Mesothelial cell of epicardium (in vitro differentiated cells): ENCODE measurements at regions not wholly inside any gene's neighbourhood (a gene's known extent, or its start where the extent isn't known, plus 50 kb on each side); places are given as distances from the start of the nearest gene placed in this dataset.

Experiments used
- DNase-seq, 2 experiments: peaks; one replicate each; pipeline ENCODE4 v3.0.0; 2021; ENCODE audit warnings: low spot score in 2 of 2; ENCODE audit not compliant: unreplicated experiment in 2 of 2
- H3K27ac Mint-ChIP-seq: 2 replicates; pipeline ENCODE4 v1.8.0; 2021; ENCODE audit warnings: mixed read lengths
- H3K27me3 Mint-ChIP-seq: 2 replicates; pipeline ENCODE4 v1.8.0; 2021; ENCODE audit warnings: low read depth, mixed read lengths
- H3K36me3 Mint-ChIP-seq: 2 replicates; pipeline ENCODE4 v1.8.0; 2021; ENCODE audit warnings: mixed read lengths
- H3K4me1 Mint-ChIP-seq: 2 replicates; pipeline ENCODE4 v1.8.0; 2021; ENCODE audit warnings: mixed read lengths
- H3K4me3 Mint-ChIP-seq: 2 replicates; pipeline ENCODE4 v1.8.0; 2021; ENCODE audit warnings: mild to moderate bottlenecking, moderate library complexity, mixed read lengths
- H3K9me3 Mint-ChIP-seq: 2 replicates; pipeline ENCODE4 v1.8.0; 2021; ENCODE audit warnings: mixed read lengths
- CTCF ChIP-seq: fragments of 200-600 bp; sonication (generic); IDR thresholded peaks from one replicate; pipeline ENCODE4 v1.5.0; 2021; ENCODE audit warnings: antibody characterized with exemption; ENCODE audit not compliant: unreplicated experiment

DNA sequence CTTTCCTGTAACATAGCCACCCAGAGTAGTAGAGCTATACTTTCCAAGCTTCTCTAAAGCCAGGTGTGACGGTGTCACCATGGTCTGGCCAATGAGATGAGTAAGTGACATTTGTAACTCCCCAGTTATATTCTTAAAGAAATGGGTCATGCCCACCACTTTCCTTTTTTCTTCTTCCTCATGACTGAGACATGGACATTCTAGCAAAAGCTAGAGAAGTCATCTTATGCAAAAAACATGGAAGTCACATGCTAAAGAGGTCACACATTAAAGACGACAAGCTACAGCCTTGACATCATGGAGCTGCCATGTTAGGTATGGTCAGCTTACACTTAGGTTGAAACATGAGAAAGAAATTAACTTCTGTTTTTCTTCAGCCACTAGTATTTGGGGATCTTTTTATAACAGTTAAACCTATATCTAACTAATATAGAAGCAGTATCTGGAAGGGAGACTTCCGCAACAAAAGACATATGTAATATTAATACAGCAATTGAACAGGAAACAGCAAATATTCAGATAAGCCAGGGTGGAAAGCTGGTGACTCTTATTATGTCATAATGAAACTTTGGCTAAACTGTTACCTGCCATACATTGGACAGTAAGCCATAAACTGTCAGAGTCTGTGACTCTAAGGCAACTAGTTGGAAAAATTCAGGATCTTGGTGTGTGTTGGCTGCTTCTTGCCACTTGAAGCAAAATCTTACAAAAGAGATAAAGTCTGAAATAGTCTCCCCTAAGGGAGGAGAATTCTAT, 54.7 kb upstream of the SNX2 start:
- Mint-ChIP-seq H3K27ac (no peak overlapping the region), H3K4me1 (peaks cover 7% of the 10 kb centered on the region), H3K9me3 (no peaks in the 10 kb centered on the region), H3K36me3 (no peaks in the 10 kb centered on the region), H3K4me3 (no peak overlapping the region), H3K27me3 (no peaks in the 10 kb centered on the region)
- no peak for DNase-seq
- no peak for TF ChIP-seq CTCF

DNA sequence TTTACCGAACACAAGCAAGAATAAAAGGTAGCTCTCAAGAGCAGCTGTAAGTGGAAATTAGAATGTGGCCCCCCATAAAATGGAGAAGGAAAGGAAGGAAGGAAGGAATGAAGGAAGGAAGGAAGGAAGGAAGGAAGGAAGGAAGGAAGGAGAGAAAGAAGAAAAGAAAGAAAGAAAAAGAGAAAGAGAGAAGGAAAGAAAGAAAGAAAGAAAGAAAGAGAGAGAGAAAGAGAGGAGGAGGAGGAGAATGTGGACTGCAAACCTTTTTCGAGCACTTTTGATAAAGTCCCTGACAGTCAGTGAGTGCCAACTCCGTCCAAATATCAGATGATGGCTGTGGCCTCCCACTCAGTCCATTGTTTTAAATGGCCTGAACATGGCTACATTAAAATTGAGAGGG, 53.8 kb upstream of the SNX2 start:
- H3K9me3 Mint-ChIP-seq, result peaks cover 4% of the 10 kb centered on the region
- no peak overlapping the region for H3K27ac Mint-ChIP-seq
- no peak for DNase-seq
- no peaks in the 10 kb centered on the region for H3K27me3 Mint-ChIP-seq
- no peaks in the 10 kb centered on the region for H3K36me3 Mint-ChIP-seq
- TF ChIP-seq CTCF, result no peak
- H3K4me3 Mint-ChIP-seq, result no peak overlapping the region
- peaks cover 7% of the 10 kb centered on the region for H3K4me1 Mint-ChIP-seq

- DNase-seq, result no peak
- H3K27ac Mint-ChIP-seq, result no peak overlapping the region
- peaks cover 4% of the 10 kb centered on the region for H3K9me3 Mint-ChIP-seq
- H3K36me3 Mint-ChIP-seq, result no peaks in the 10 kb centered on the region
- H3K27me3 Mint-ChIP-seq, result no peaks in the 10 kb centered on the region
- no peak overlapping the region for H3K4me3 Mint-ChIP-seq
- no peak for TF ChIP-seq CTCF
- peaks cover 10% of the 10 kb centered on the region for H3K4me1 Mint-ChIP-seq
These were observed 52.5 kb upstream of the SNX2 start for GRCh38 chr5:122722341-122722740.

DNA sequence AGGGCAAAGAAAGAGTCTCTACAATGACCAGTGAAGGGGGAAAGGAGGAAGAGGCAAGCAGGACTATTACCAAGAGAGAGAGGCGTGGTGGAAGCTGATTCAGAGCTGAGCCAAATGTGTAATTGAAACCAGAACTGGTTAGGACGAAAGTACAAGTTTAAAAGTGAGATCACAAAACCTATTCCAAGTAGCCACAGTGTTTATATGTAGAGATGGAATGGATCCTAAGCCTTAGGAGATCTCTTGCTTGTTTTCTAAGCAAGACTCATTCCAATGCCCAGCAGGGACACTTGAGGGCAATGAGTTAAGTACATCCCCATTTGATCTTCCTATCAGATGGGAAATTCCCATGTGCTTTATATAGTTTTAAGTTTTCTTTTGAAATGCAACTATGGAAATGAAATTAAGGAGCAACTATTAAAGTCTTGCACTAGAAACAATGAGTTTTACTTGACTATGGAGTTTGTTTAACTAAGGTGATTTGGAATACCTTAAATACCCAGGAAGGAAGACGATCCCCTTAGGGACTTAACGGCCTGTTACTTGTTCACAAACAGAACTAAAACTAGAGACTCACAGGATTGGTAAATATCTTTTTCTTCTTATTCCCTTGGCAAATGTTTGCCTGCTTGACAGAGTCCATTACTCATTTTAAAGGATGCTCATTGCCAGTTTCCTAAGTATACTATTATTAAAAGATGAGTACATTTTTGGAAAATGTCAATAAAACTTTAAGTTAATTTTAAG, 51.1 kb upstream of the SNX2 start:
- no peak overlapping the region for H3K4me3 Mint-ChIP-seq

More for the DNA sequence above, 51.1 kb upstream of the SNX2 start:
- Mint-ChIP-seq H3K9me3 (peaks cover 8% of the 10 kb centered on the region), H3K27ac (no peak overlapping the region), H3K36me3 (no peaks in the 10 kb centered on the region), H3K4me1 (peaks cover 10% of the 10 kb centered on the region), H3K27me3 (no peaks in the 10 kb centered on the region)
- no peak for DNase-seq
- no peak for TF ChIP-seq CTCF
